GM23338 (cell line): ENCODE measurements at regions not wholly inside any gene's neighbourhood (a gene's known extent, or its start where the extent isn't known, plus 50 kb on each side); places are given as distances from the start of the nearest gene placed in this dataset.

Experiments used
- CREB1 ChIP-seq: fragments of 250-450 bp; sonication (Bioruptor Pico); IDR thresholded peaks from 2 replicates; pipeline ENCODE4 v1.5.0; 2020; ENCODE audit warnings: low read depth, mild to moderate bottlenecking, moderate library complexity
- EZH2 ChIP-seq: fragments of 200-600 bp; sonication (generic); IDR thresholded peaks from one replicate; pipeline ENCODE4 v1.8.0; 2017; ENCODE audit warnings: antibody characterized with exemption, mild to moderate bottlenecking, low read depth; ENCODE audit not compliant: unreplicated experiment
- EZH2phosphoT487 ChIP-seq: fragments of 200-600 bp; sonication (generic); IDR thresholded peaks from one replicate; pipeline ENCODE4 v1.8.1; 2018; ENCODE audit warnings: antibody characterized with exemption; ENCODE audit not compliant: unreplicated experiment
- JUNB ChIP-seq: IDR thresholded peaks from one replicate; pipeline ENCODE4 v1.6.1; 2016; ENCODE audit warnings: antibody characterized with exemption; ENCODE audit not compliant: unreplicated experiment
- POLR2AphosphoS5 ChIP-seq: IDR thresholded peaks from 2 replicates; pipeline ENCODE4 v1.6.1; 2016; ENCODE audit warnings: antibody characterized with exemption, low read depth
- TF ChIP-seq, protein P1 (sequence below), 2 experiments: fragments of 200-600 bp in 1 of 2; sonication (generic) in 1 of 2; conservative IDR thresholded peaks; 2 replicates each; pipeline versions ENCODE4 v1.5.1 to v1.6.1; 2016 to 2017; ENCODE audit warnings: antibody characterized with exemption in 2 of 2, low read depth in 2 of 2, mild to moderate bottlenecking in 2 of 2, moderate library complexity in 1 of 2
- TF ChIP-seq, protein P2 (sequence below): IDR thresholded peaks from one replicate; pipeline ENCODE4 v1.6.1; 2018; ENCODE audit warnings: antibody characterized with exemption; ENCODE audit not compliant: unreplicated experiment
- TF ChIP-seq, protein P3 (sequence below): IDR thresholded peaks from 2 replicates; pipeline ENCODE4 v1.6.1; 2016; ENCODE audit warnings: antibody characterized with exemption

DNA sequence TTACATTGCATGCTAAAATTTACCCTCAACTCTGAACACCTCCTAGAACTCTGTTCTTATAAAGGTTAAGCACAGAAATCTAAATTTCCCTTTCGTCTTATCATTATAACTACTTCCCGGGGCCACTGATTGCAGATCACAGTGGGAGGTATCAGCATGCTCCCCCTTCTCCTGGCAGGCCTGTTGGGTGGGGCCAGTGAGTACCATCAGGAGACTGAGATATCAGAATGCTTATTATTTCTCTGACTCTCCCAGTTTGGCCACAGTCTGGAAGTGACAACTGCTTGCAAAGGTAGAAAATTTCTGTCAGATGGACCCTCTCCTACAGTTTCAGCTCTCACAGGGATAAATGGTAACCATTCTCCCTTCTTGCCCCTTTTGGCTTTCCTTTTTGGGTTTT, 62.6 kb downstream of the DSEL start:
- TF ChIP-seq EZH2, result no peak
- TF ChIP-seq, protein P1, sequence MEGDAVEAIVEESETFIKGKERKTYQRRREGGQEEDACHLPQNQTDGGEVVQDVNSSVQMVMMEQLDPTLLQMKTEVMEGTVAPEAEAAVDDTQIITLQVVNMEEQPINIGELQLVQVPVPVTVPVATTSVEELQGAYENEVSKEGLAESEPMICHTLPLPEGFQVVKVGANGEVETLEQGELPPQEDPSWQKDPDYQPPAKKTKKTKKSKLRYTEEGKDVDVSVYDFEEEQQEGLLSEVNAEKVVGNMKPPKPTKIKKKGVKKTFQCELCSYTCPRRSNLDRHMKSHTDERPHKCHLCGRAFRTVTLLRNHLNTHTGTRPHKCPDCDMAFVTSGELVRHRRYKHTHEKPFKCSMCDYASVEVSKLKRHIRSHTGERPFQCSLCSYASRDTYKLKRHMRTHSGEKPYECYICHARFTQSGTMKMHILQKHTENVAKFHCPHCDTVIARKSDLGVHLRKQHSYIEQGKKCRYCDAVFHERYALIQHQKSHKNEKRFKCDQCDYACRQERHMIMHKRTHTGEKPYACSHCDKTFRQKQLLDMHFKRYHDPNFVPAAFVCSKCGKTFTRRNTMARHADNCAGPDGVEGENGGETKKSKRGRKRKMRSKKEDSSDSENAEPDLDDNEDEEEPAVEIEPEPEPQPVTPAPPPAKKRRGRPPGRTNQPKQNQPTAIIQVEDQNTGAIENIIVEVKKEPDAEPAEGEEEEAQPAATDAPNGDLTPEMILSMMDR (conservative IDR thresholded peaks at IDR 0.05; ENCODE audit: low read depth in 2 of 2), result no peak
- TF ChIP-seq EZH2phosphoT487, result no peak
- no peak for TF ChIP-seq JUNB
- TF ChIP-seq CREB1 (CRISPR knock-in tag), result no peak
- TF ChIP-seq, protein P2, sequence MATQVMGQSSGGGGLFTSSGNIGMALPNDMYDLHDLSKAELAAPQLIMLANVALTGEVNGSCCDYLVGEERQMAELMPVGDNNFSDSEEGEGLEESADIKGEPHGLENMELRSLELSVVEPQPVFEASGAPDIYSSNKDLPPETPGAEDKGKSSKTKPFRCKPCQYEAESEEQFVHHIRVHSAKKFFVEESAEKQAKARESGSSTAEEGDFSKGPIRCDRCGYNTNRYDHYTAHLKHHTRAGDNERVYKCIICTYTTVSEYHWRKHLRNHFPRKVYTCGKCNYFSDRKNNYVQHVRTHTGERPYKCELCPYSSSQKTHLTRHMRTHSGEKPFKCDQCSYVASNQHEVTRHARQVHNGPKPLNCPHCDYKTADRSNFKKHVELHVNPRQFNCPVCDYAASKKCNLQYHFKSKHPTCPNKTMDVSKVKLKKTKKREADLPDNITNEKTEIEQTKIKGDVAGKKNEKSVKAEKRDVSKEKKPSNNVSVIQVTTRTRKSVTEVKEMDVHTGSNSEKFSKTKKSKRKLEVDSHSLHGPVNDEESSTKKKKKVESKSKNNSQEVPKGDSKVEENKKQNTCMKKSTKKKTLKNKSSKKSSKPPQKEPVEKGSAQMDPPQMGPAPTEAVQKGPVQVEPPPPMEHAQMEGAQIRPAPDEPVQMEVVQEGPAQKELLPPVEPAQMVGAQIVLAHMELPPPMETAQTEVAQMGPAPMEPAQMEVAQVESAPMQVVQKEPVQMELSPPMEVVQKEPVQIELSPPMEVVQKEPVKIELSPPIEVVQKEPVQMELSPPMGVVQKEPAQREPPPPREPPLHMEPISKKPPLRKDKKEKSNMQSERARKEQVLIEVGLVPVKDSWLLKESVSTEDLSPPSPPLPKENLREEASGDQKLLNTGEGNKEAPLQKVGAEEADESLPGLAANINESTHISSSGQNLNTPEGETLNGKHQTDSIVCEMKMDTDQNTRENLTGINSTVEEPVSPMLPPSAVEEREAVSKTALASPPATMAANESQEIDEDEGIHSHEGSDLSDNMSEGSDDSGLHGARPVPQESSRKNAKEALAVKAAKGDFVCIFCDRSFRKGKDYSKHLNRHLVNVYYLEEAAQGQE, result no peak
- TF ChIP-seq POLR2AphosphoS5, result no peak
- TF ChIP-seq, protein P3, sequence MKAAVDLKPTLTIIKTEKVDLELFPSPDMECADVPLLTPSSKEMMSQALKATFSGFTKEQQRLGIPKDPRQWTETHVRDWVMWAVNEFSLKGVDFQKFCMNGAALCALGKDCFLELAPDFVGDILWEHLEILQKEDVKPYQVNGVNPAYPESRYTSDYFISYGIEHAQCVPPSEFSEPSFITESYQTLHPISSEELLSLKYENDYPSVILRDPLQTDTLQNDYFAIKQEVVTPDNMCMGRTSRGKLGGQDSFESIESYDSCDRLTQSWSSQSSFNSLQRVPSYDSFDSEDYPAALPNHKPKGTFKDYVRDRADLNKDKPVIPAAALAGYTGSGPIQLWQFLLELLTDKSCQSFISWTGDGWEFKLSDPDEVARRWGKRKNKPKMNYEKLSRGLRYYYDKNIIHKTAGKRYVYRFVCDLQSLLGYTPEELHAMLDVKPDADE, result no peak
